CD4-positive, alpha-beta T cell treated with Interleukin-2 at 100 ng/mL for 4 hours (primary cell): ENCODE measurements at regions not wholly inside any gene's neighbourhood (a gene's known extent, or its start where the extent isn't known, plus 50 kb on each side); places are given as distances from the start of the nearest gene placed in this dataset.
A peak's percentile ranks its signal among the peaks of the same experiment; 100 is the strongest.

Source experiments
- DNase-seq: peaks from one replicate; pipeline ENCODE4 v3.0.0-alpha.2; 2020; ENCODE audit warnings: low spot score

GRCh38 chr7:35450456-35451214 lies 196.7 kb upstream of the TBX20 start:
- no peak for DNase-seq

- no peak for DNase-seq
Measured at GRCh38 chr7:35448486-35448885, 194.6 kb upstream of the TBX20 start.

GRCh38 chr7:35446091-35446490 lies 192.2 kb upstream of the TBX20 start:
- DNase-seq: no peak

- DNase-seq: no peak
Measured at GRCh38 chr7:35437619-35438275, 183.8 kb upstream of the TBX20 start.

GRCh38 chr7:35436452-35436851 lies 182.6 kb upstream of the TBX20 start:
- no peak for DNase-seq

- DNase-seq: no peak
Measured at GRCh38 chr7:35430547-35431153, 176.8 kb upstream of the TBX20 start.

- DNase-seq: peak; percentile 44
Measured at GRCh38 chr7:35424869-35425495, 171.1 kb upstream of the TBX20 start.

GRCh38 chr7:35424440-35424839 lies 170.5 kb upstream of the TBX20 start:
- DNase-seq: no peak

- no peak for DNase-seq
Measured at GRCh38 chr7:35422715-35423114, 168.8 kb upstream of the TBX20 start.

- DNase-seq: no peak
Measured at GRCh38 chr7:35420656-35421055, 166.8 kb upstream of the TBX20 start.

GRCh38 chr7:35419391-35419755 lies 165.5 kb upstream of the TBX20 start:
- DNase-seq: no peak

- no peak for DNase-seq
Measured at GRCh38 chr7:35418716-35419390, 165.0 kb upstream of the TBX20 start.

- DNase-seq: no peak
Measured at GRCh38 chr7:35416568-35416967, 162.7 kb upstream of the TBX20 start.

GRCh38 chr7:35415411-35415822 lies 161.5 kb upstream of the TBX20 start:
- DNase-seq: no peak

GRCh38 chr7:35411331-35411730 lies 157.4 kb upstream of the TBX20 start:
- DNase-seq: no peak

- no peak for DNase-seq
Measured at GRCh38 chr7:35405461-35405860, 151.6 kb upstream of the TBX20 start.

GRCh38 chr7:35401217-35401879 lies 147.4 kb upstream of the TBX20 start:
- DNase-seq: no peak

- DNase-seq: no peak
Measured at GRCh38 chr7:35399840-35400239, 145.9 kb upstream of the TBX20 start.

GRCh38 chr7:35399216-35399615 lies 145.3 kb upstream of the TBX20 start:
- DNase-seq: no peak

GRCh38 chr7:35398518-35398917 lies 144.6 kb upstream of the TBX20 start:
- no peak for DNase-seq

GRCh38 chr7:35390146-35390545 lies 136.2 kb upstream of the TBX20 start:
- no peak for DNase-seq

- no peak for DNase-seq
Measured at GRCh38 chr7:35389636-35390035, 135.7 kb upstream of the TBX20 start.
